ENCODE measurements at regions not wholly inside any gene's neighbourhood (a gene's known extent, or its start where the extent isn't known, plus 50 kb on each side); places are given as distances from the start of the nearest gene placed in this dataset.
"Not testable (repeated sequence)": the region's sequence is repeated elsewhere in the genome, so short reads cannot be mapped to it uniquely, and the experiment has no call there.

- Histone ChIP-seq H3K27ac (ENCODE audit: low read depth in 2 of 2, low read length in 2 of 2) (no peak overlapping the region), H3K36me3 (ENCODE audit: control insufficient read depth in 2 of 3, insufficient read depth in 3 of 3, low read length in 3 of 3) (no peaks in the 10 kb centered on the region), H3K27me3 (ENCODE audit: control insufficient read depth, insufficient read depth, low read length) (no peaks in the 10 kb centered on the region), H3K4me3 (ENCODE audit: low read length in 3 of 3) (no peak overlapping the region), H3K9ac (ENCODE audit: low read length in 3 of 3) (no peak overlapping the region), H3K9me3 (ENCODE audit: control insufficient read depth in 2 of 3, insufficient read depth in 1 of 3, low read length in 3 of 3) (no peaks in the 10 kb centered on the region), H3K4me1 (ENCODE audit: control insufficient read depth in 2 of 3, insufficient read depth in 2 of 3, low read depth in 1 of 3, low read length in 3 of 3) (no peaks in the 10 kb centered on the region)
- no peak for FAIRE-seq
- intact Hi-C loops (cut with DNase I) = no loop called here
- TF ChIP-seq CTCF (IDR thresholded peaks at IDR 0.05; ENCODE audit: borderline replicate concordance, extremely low read depth, insufficient read depth) = no peak
- DNase-seq = no peak
Measured at GRCh38 chr6:74408844-74409243, 712.8 kb downstream of the CD109 start.

- no peak for TF ChIP-seq CTCF (IDR thresholded peaks at IDR 0.05; ENCODE audit: borderline replicate concordance, extremely low read depth, insufficient read depth)
- intact Hi-C loops (cut with DNase I) = no loop called here
- DNase-seq (no peak), FAIRE-seq (no peak)
- Histone ChIP-seq H3K27me3 (ENCODE audit: control insufficient read depth, insufficient read depth, low read length) (no peaks in the 10 kb centered on the region), H3K9me3 (ENCODE audit: control insufficient read depth in 2 of 3, insufficient read depth in 1 of 3, low read length in 3 of 3) (no peaks in the 10 kb centered on the region), H3K4me3 (ENCODE audit: low read length in 3 of 3) (no peak overlapping the region), H3K36me3 (ENCODE audit: control insufficient read depth in 2 of 3, insufficient read depth in 3 of 3, low read length in 3 of 3) (no peaks in the 10 kb centered on the region), H3K27ac (ENCODE audit: low read depth in 2 of 2, low read length in 2 of 2) (no peak overlapping the region), H3K9ac (ENCODE audit: low read length in 3 of 3) (no peak overlapping the region), H3K4me1 (ENCODE audit: control insufficient read depth in 2 of 3, insufficient read depth in 2 of 3, low read depth in 1 of 3, low read length in 3 of 3) (no peaks in the 10 kb centered on the region)
Measured at GRCh38 chr6:74404366-74404765, 708.4 kb downstream of the CD109 start.

GRCh38 chr6:74402781-74403180, 706.8 kb downstream of the CD109 start:
- Histone ChIP-seq H3K9ac (ENCODE audit: low read length in 3 of 3) (no peak overlapping the region), H3K9me3 (ENCODE audit: control insufficient read depth in 2 of 3, insufficient read depth in 1 of 3, low read length in 3 of 3) (no peaks in the 10 kb centered on the region), H3K27ac (ENCODE audit: low read depth in 2 of 2, low read length in 2 of 2) (no peak overlapping the region), H3K27me3 (ENCODE audit: control insufficient read depth, insufficient read depth, low read length) (no peaks in the 10 kb centered on the region), H3K4me3 (ENCODE audit: low read length in 3 of 3) (no peak overlapping the region), H3K36me3 (ENCODE audit: control insufficient read depth in 2 of 3, insufficient read depth in 3 of 3, low read length in 3 of 3) (no peaks in the 10 kb centered on the region), H3K4me1 (ENCODE audit: control insufficient read depth in 2 of 3, insufficient read depth in 2 of 3, low read depth in 1 of 3, low read length in 3 of 3) (no peaks in the 10 kb centered on the region)
- TF ChIP-seq CTCF (IDR thresholded peaks at IDR 0.05; ENCODE audit: borderline replicate concordance, extremely low read depth, insufficient read depth) = no peak
- FAIRE-seq (no peak), DNase-seq (no peak)
- intact Hi-C loops (cut with DNase I) = no loop called here

- peak in 1 of 5 donors; percentile 17 for DNase-seq
- H3K27ac ChIP-seq (ENCODE audit: low read depth in 2 of 2, low read length in 2 of 2); intact Hi-C loops (cut with DNase I); H3K4me1 ChIP-seq (ENCODE audit: control insufficient read depth in 2 of 3, insufficient read depth in 2 of 3, low read depth in 1 of 3, low read length in 3 of 3); H3K4me3 ChIP-seq (ENCODE audit: low read length in 3 of 3); H3K9me3 ChIP-seq (ENCODE audit: control insufficient read depth in 2 of 3, insufficient read depth in 1 of 3, low read length in 3 of 3); FAIRE-seq; H3K27me3 ChIP-seq (ENCODE audit: control insufficient read depth, insufficient read depth, low read length); H3K9ac ChIP-seq (ENCODE audit: low read length in 3 of 3); H3K36me3 ChIP-seq (ENCODE audit: control insufficient read depth in 2 of 3, insufficient read depth in 3 of 3, low read length in 3 of 3): not testable (repeated sequence)
Measured at GRCh38 chr6:74378437-74378836, 682.4 kb downstream of the CD109 start.
